Adrenal gland (tissue), 9 donors: ENCODE measurements at regions not wholly inside any gene's neighbourhood (a gene's known extent, or its start where the extent isn't known, plus 50 kb on each side); places are given as distances from the start of the nearest gene placed in this dataset.

ENCODE experiments used
- DNase-seq, 7 donors: peaks; one replicate each; pipeline ENCODE4 v3.0.0-alpha.2; 2019 to 2020
- H3K27ac ChIP-seq, 5 donors: fragments of 200-600 bp; sonication (generic) in 4 of 5; 1 replicate in 3 of 5; 2 replicates in 2 of 5; pipeline versions ENCODE4 v1.5.1 to v1.8.0; 2016 to 2020; ENCODE audit warnings: mild to moderate bottlenecking in 1 of 5
- H3K27me3 ChIP-seq: fragments of 200-600 bp; 2 replicates; pipeline ENCODE4 v1.8.0; 2021
- H3K36me3 ChIP-seq, 2 donors: fragments of 200-600 bp; replicated peaks in 1 of 2; 1 replicate in 1 of 2; 2 replicates in 1 of 2; pipeline versions ENCODE4 v1.5.1 to v1.8.0; 2018 to 2022
- H3K4me1 ChIP-seq, 2 donors: fragments of 200-600 bp; replicated peaks in 1 of 2; 1 replicate in 1 of 2; 2 replicates in 1 of 2; pipeline versions ENCODE4 v1.5.1 to v1.8.0; 2018 to 2021
- H3K4me3 ChIP-seq, 4 donors: fragments of 200-600 bp; sonication (generic) in 3 of 4; one replicate each; pipeline ENCODE4 v1.5.1; 2016 to 2018
- H3K9me3 ChIP-seq, 3 donors: fragments of 200-600 bp; sonication (generic) in 1 of 3; replicated peaks in 1 of 3; 1 replicate in 2 of 3; 2 replicates in 1 of 3; pipeline versions ENCODE4 v1.5.1 to v1.8.0; 2016 to 2021
- CTCF ChIP-seq, 6 experiments: fragments of 450-650 bp in 4 of 6; fragments of 200-600 bp in 2 of 6; sonication (generic) in 1 of 6; IDR thresholded peaks; 1 replicate in 5 of 6; 2 replicates in 1 of 6; pipeline versions ENCODE4 v1.5.1 to v1.8.0; 2016 to 2021; ENCODE audit warnings: antibody characterized with exemption in 6 of 6, mild to moderate bottlenecking in 2 of 6, moderate library complexity in 1 of 6
- POLR2A ChIP-seq, 2 donors: fragments of 450-650 bp; IDR thresholded peaks; one replicate each; pipeline ENCODE4 v1.6.1; 2017; ENCODE audit warnings: antibody characterized with exemption in 2 of 2, mild to moderate bottlenecking in 2 of 2, moderate library complexity in 1 of 2
- WGBS, 4 donors: extraction: QIAGEN DNeasy Blood & Tissue Kit in 2 of 4; methylation state at CpG; one replicate each; pipeline versions ENCODE4 v1.1.5 to v1.1.7; 2013 to 2017; 5-methylcytosine and 5-hydroxymethylcytosine counted together
- intact Hi-C, 2 donors: fragments of 100-400 bp; cut with DNase I; formaldehyde crosslinking; loops; one replicate each; pipeline versions ENCODE4 v1.14.1 to v1.15.0; 2022 to 2023
- donor health status: healthy with polysubstance abuse.
- donor health status: Bipolar disorder and iron deficiency.
- donor health status: DM: yes; HTN: yes; CAD: no.
- donor health status: DM: no; HTN: no; CAD: no.
- donor health status: DM: no; HTN: no; CAD: no.

- intact Hi-C loops: no loop called here
- Histone ChIP-seq H3K4me3 (no peak overlapping the region), H3K27ac (no peak overlapping the region), H3K9me3 (no peaks in the 10 kb centered on the region), H3K36me3 (no peaks in the 10 kb centered on the region), H3K4me1 (no peaks in the 10 kb centered on the region), H3K27me3 (no peaks in the 10 kb centered on the region)
- WGBS, 4 donors: 84 to 97% (median 89%) methylated on average over 6 to 10 of the region's 10 CpGs
- TF ChIP-seq CTCF (IDR thresholded peaks at IDR 0.05): no peak
- TF ChIP-seq POLR2A (IDR thresholded peaks at IDR 0.05): no peak
- DNase-seq: no peak
Measured at GRCh38 chr14:41144370-41144769, 462.3 kb upstream of the LRFN5 start.

- Histone ChIP-seq H3K4me1 (no peaks in the 10 kb centered on the region), H3K36me3 (no peaks in the 10 kb centered on the region), H3K27me3 (no peaks in the 10 kb centered on the region), H3K27ac (no peak overlapping the region), H3K4me3 (no peak overlapping the region), H3K9me3 (no peaks in the 10 kb centered on the region)
- WGBS, 4 donors: 80 to 84% (median 82%) methylated on average over 2 of the region's 2 CpGs
- no peak for TF ChIP-seq CTCF (IDR thresholded peaks at IDR 0.05)
- TF ChIP-seq POLR2A (IDR thresholded peaks at IDR 0.05): no peak
- DNase-seq: no peak
- intact Hi-C loops: no loop called here
Measured at GRCh38 chr14:41137741-41138140, 468.9 kb upstream of the LRFN5 start.

DNA sequence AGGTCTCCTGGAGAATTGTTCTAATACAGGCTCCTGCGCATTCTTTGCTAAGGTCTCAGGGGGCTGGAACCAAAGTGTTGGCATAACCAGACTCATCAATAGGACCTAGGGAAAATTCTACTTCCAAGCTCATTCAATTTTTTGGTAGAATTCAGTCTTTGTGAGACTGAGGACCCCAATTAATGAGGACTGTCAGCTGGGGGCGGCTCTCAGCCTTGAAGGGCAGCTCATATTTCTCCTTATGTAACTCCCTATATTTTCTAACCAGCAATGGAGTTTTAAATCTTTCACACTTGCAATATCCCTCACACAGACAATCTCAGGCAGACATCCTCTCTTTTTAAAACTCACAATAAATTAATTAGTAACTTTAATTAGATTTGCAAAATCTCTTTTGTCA, 476.4 kb upstream of the LRFN5 start:
- 52 to 83% (median 74%) methylated on average over 2 of the region's 2 CpGs for WGBS, 4 donors
- DNase-seq: no peak
- intact Hi-C loops: no loop called here
- Histone ChIP-seq H3K4me1 (no peaks in the 10 kb centered on the region), H3K4me3 (no peak overlapping the region), H3K27me3 (no peaks in the 10 kb centered on the region), H3K27ac (no peak overlapping the region), H3K36me3 (no peaks in the 10 kb centered on the region), H3K9me3 (no peaks in the 10 kb centered on the region)
- TF ChIP-seq CTCF (IDR thresholded peaks at IDR 0.05): no peak
- no peak for TF ChIP-seq POLR2A (IDR thresholded peaks at IDR 0.05)

GRCh38 chr14:41120402-41120801, 486.3 kb upstream of the LRFN5 start:
- H3K27me3 ChIP-seq: no peaks in the 10 kb centered on the region
- no peak for TF ChIP-seq CTCF (IDR thresholded peaks at IDR 0.05)
- TF ChIP-seq POLR2A (IDR thresholded peaks at IDR 0.05): no peak
- no peaks in the 10 kb centered on the region for H3K4me1 ChIP-seq
- DNase-seq: no peak
- no peaks in the 10 kb centered on the region for H3K9me3 ChIP-seq
- H3K4me3 ChIP-seq: no peak overlapping the region
- intact Hi-C loops: no loop called here
- no peak overlapping the region for H3K27ac ChIP-seq
- 49 to 61% (median 54%) methylated on average over 4 of the region's 4 CpGs for WGBS, 4 donors
- H3K36me3 ChIP-seq: no peaks in the 10 kb centered on the region
